AG10803 (cell line): ENCODE measurements at regions not wholly inside any gene's neighbourhood (a gene's known extent, or its start where the extent isn't known, plus 50 kb on each side); places are given as distances from the start of the nearest gene placed in this dataset.

Source experiments
- DNase-seq: peaks from one replicate; pipeline ENCODE4 v3.0.0; 2010; ENCODE audit warnings: low read depth
- H3K4me3 ChIP-seq: 2 replicates; pipeline ENCODE4 v1.5.1; 2011; ENCODE audit warnings: mild to moderate bottlenecking, low read length, control low read depth
- TF ChIP-seq, protein P1 (sequence below): conservative IDR thresholded peaks from 2 replicates; pipeline ENCODE4 v1.5.1; 2011; ENCODE audit warnings: mild to moderate bottlenecking, low read length, control low read depth, inconsistent platforms

- DNase-seq: no peak
- TF ChIP-seq, protein P1, sequence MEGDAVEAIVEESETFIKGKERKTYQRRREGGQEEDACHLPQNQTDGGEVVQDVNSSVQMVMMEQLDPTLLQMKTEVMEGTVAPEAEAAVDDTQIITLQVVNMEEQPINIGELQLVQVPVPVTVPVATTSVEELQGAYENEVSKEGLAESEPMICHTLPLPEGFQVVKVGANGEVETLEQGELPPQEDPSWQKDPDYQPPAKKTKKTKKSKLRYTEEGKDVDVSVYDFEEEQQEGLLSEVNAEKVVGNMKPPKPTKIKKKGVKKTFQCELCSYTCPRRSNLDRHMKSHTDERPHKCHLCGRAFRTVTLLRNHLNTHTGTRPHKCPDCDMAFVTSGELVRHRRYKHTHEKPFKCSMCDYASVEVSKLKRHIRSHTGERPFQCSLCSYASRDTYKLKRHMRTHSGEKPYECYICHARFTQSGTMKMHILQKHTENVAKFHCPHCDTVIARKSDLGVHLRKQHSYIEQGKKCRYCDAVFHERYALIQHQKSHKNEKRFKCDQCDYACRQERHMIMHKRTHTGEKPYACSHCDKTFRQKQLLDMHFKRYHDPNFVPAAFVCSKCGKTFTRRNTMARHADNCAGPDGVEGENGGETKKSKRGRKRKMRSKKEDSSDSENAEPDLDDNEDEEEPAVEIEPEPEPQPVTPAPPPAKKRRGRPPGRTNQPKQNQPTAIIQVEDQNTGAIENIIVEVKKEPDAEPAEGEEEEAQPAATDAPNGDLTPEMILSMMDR: no peak
Measured at GRCh38 chr3:27861046-27862036, 139.2 kb upstream of the EOMES start.

GRCh38 chr3:27865731-27866130, 143.6 kb upstream of the EOMES start:
- no peak for DNase-seq
- H3K4me3 ChIP-seq: no peak overlapping the region
- TF ChIP-seq, protein P1: no peak

More at GRCh38 chr3:27861046-27862036, 139.2 kb upstream of the EOMES start:
- H3K4me3 ChIP-seq: no peak overlapping the region

- no peak overlapping the region for H3K4me3 ChIP-seq
- DNase-seq: no peak
- TF ChIP-seq, protein P1: no peak
Measured at GRCh38 chr3:27869152-27869551, 147.0 kb upstream of the EOMES start.

GRCh38 chr3:27877061-27878013, 155.2 kb upstream of the EOMES start:
- TF ChIP-seq, protein P1: no peak
- no peak overlapping the region for H3K4me3 ChIP-seq
- no peak for DNase-seq

- no peak overlapping the region for H3K4me3 ChIP-seq
- DNase-seq: no peak
- TF ChIP-seq, protein P1: no peak
Measured at GRCh38 chr3:27878014-27878383, 155.9 kb upstream of the EOMES start.

DNA sequence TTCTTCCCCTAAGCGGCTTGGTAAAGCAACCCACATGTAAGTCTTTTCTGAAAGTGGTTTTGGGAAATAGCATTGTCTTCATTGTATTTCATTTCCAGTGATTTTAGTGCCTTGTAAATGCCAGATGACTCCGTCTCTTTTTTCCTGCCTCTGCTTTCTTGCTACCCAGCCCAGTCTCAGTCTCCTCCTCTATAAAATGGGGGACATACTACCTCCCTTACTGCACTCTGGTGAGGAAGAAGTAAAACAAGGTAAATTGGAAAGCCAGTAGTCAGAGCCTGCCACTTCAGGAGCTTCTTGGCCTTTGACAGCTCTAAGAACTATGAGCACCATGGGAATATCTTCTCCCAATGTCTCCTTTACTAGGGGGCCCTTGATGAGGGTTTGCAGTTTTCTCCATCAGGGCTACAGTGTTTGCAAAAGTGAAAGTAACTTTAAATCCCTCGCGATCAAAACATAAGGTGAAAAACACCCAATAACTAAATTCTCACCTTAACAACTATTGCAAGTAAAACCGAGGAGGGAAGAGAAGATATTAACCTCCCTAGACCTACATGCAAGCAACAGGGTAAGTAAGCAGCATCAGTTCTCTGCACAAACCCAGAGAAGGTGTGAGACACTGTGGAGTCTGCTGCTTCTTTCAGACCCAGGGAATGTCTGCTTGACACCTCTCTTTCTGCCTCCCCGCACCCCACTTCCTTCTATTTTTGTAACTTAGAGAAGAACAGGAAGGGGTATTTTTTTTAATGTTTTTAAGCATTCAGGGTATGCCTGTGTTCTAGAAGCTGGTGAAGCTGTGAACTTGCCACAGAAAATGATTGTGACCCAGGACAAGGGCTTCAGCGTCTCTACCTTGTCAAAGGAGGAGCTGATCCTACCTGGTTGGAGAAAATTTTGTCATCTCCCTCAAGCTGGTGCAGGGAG, 159.1 kb upstream of the EOMES start:
- H3K4me3 ChIP-seq: no peak overlapping the region
- no peak for DNase-seq
- TF ChIP-seq, protein P1: no peak
